ENCODE measurements at regions not wholly inside any gene's neighbourhood (a gene's known extent, or its start where the extent isn't known, plus 50 kb on each side); places are given as distances from the start of the nearest gene placed in this dataset.
"Not testable (repeated sequence)": the region's sequence is repeated elsewhere in the genome, so short reads cannot be mapped to it uniquely, and the experiment has no call there.

DNA sequence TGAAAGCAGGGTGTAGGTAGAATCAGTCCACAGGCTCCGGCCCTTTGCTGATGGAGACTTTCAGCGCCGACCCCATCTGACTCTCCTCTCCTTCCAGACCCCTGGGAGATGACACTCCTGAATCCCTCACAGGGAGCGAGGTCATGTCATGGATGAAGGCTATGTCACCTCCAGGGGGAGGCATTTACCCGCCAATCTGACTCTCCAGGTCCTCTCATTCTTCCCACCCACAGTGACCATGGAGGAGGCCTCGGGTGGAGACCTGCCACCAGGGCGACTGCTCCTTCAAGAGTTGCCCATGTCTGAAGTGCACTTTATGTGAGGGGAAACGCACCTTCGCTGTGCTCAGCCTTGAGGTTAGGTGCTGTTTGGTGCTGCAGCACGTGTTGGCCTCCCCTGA, 112.7 kb downstream of the KLF13 start:
- no peaks in the 10 kb centered on the region for H3K79me1 ChIP-seq (ENCODE audit: low read depth, low read length)
- no peaks in the 10 kb centered on the region for H3K36me3 ChIP-seq (replicated peaks in 1 of 2; ENCODE audit: control insufficient read depth in 2 of 2, insufficient read depth in 2 of 2, low read length in 2 of 2)
- DNase-seq (ENCODE audit: low spot score), result no peak
- peak overlapping the region; percentile 66 for H4K8ac ChIP-seq (ENCODE audit: low read depth, low read length)
- no peak overlapping the region for H3K14ac ChIP-seq (ENCODE audit: low read length)
- H3K4me3 ChIP-seq (ENCODE audit: low read length in 2 of 2), result no peak overlapping the region
- peaks cover 3 to 10% of the 10 kb centered on the region in 2 donors for H3K4me1 ChIP-seq (ENCODE audit: control insufficient read depth in 2 of 2, insufficient read depth in 1 of 2, low read depth in 1 of 2, low read length in 2 of 2)
- peak overlapping the region; percentile 53 for H2AK5ac ChIP-seq (ENCODE audit: low read depth, low read length)
- H3K27me3 ChIP-seq (ENCODE audit: control insufficient read depth in 3 of 3, insufficient read depth in 3 of 3, low read depth in 1 of 3, low read length in 3 of 3), result peaks cover 0 to 4% (median 0%) of the 10 kb centered on the region in 3 experiments
- H3K27ac ChIP-seq (replicated peaks; ENCODE audit: low read length), result no peak overlapping the region
- peaks cover 0 to 2% of the 10 kb centered on the region in 2 donors for H3K9me3 ChIP-seq (replicated peaks in 1 of 2; ENCODE audit: control insufficient read depth in 2 of 2, insufficient read depth in 1 of 2, low read depth in 1 of 2, low read length in 2 of 2)
- H2BK120ac ChIP-seq (ENCODE audit: low read depth, low read length), result no peak overlapping the region
- H2AFZ ChIP-seq (ENCODE audit: low read length), result no peak overlapping the region
- no peak overlapping the region for H2BK12ac ChIP-seq (ENCODE audit: low read length)
- H2BK5ac ChIP-seq (ENCODE audit: low read length), result no peak overlapping the region
- no peak overlapping the region for H3K23ac ChIP-seq (ENCODE audit: low read depth, low read length, poor library complexity)
- no peak overlapping the region for H2BK15ac ChIP-seq (ENCODE audit: low read length)
- H3K18ac ChIP-seq (ENCODE audit: low read length), result peak overlapping the region; percentile 67
- no CpG with 5 or more reads among the region's 10 CpGs for WGBS, 2 donors (ENCODE audit: extremely low coverage in 2 of 2, insufficient read length in 2 of 2, insufficient replicate concordance in 1 of 2)
- no peak overlapping the region for H3K4ac ChIP-seq (ENCODE audit: low read length)
- H4K91ac ChIP-seq (ENCODE audit: low read depth, low read length, poor library complexity), result no peak overlapping the region
- no peak overlapping the region for H3K4me2 ChIP-seq (ENCODE audit: insufficient read depth, low read length, poor library complexity, severe bottlenecking)
- peak overlapping the region; percentile 10 for H3K9ac ChIP-seq (ENCODE audit: low read depth, low read length, poor library complexity)

DNA sequence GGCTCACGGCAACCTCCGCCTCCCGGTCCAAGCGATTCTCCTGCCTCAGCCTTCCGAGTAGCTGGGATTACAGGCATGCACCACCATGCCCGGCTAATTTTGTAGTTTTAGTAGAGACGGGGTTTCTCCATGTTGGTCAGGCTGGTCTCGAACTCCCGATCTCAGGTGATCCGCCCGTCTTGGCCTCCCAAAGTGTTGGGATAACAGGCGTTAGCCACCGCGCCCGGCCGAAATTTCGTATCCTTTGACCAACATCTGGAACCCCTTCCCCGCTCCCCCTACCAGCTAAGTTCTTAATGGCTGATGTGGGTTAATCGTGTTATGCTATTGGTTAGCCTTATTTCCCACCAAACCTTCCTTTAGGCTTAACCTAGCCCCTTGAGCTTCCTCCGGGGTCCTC, 113.6 kb downstream of the KLF13 start:
- H2BK120ac ChIP-seq (ENCODE audit: low read depth, low read length); H4K8ac ChIP-seq (ENCODE audit: low read depth, low read length); H3K27me3 ChIP-seq (ENCODE audit: control insufficient read depth in 3 of 3, insufficient read depth in 3 of 3, low read depth in 1 of 3, low read length in 3 of 3); H4K91ac ChIP-seq (ENCODE audit: low read depth, low read length, poor library complexity); H3K14ac ChIP-seq (ENCODE audit: low read length); H2AFZ ChIP-seq (ENCODE audit: low read length); H3K23ac ChIP-seq (ENCODE audit: low read depth, low read length, poor library complexity); H3K36me3 ChIP-seq (replicated peaks in 1 of 2; ENCODE audit: control insufficient read depth in 2 of 2, insufficient read depth in 2 of 2, low read length in 2 of 2); H3K79me1 ChIP-seq (ENCODE audit: low read depth, low read length); H2AK5ac ChIP-seq (ENCODE audit: low read depth, low read length); H2BK5ac ChIP-seq (ENCODE audit: low read length); H2BK12ac ChIP-seq (ENCODE audit: low read length); H3K4me3 ChIP-seq (ENCODE audit: low read length in 2 of 2); H3K9ac ChIP-seq (ENCODE audit: low read depth, low read length, poor library complexity); H3K27ac ChIP-seq (replicated peaks; ENCODE audit: low read length); H3K4me1 ChIP-seq (ENCODE audit: control insufficient read depth in 2 of 2, insufficient read depth in 1 of 2, low read depth in 1 of 2, low read length in 2 of 2); DNase-seq (ENCODE audit: low spot score); H3K9me3 ChIP-seq (replicated peaks in 1 of 2; ENCODE audit: control insufficient read depth in 2 of 2, insufficient read depth in 1 of 2, low read depth in 1 of 2, low read length in 2 of 2); H3K4ac ChIP-seq (ENCODE audit: low read length): not testable (repeated sequence)
- peak overlapping the region; percentile 25 for H2BK15ac ChIP-seq (ENCODE audit: low read length)
- H3K4me2 ChIP-seq (ENCODE audit: insufficient read depth, low read length, poor library complexity, severe bottlenecking), result peak overlapping the region; percentile 63
- H3K18ac ChIP-seq (ENCODE audit: low read length), result peak overlapping the region; percentile 81
- no CpG with 5 or more reads among the region's 20 CpGs for WGBS, 2 donors (ENCODE audit: extremely low coverage in 2 of 2, insufficient read length in 2 of 2, insufficient replicate concordance in 1 of 2)

DNA sequence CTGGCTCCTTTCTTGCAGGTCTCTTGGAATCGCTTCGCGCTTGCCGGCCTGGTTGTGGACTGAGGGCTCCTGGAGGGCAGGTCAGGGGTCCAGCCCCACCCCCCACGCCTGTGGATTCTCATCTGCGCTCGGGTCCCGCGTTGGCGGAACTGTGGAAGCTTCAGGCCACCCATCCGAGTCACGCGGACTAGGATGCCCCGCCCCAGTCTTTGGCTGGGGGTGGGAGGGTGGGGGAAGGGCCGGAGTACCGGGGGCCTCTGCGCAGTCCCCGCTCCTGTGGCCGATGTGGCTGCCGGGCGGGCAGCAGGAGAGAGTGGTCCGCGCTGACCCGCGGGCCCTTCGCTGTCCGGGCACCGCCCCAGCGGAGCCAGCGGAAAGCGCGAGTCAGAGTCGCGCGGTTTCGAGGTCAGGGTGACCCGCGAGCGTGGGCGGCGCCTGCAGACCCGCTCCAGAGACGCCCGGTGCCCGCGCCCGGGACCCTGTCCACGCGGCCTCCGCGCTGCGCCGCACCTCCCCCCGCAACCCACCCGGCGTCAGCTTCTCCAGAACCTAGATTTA, 114.2 kb downstream of the KLF13 start:
- Histone ChIP-seq H4K91ac (ENCODE audit: low read depth, low read length, poor library complexity) (no peak overlapping the region), H3K14ac (ENCODE audit: low read length) (no peak overlapping the region), H2BK12ac (ENCODE audit: low read length) (no peak overlapping the region), H2AK5ac (ENCODE audit: low read depth, low read length) (no peak overlapping the region), H2AFZ (ENCODE audit: low read length) (peak overlapping the region; percentile 18), H2BK15ac (ENCODE audit: low read length) (peak overlapping the region; percentile 25), H3K23ac (ENCODE audit: low read depth, low read length, poor library complexity) (no peak overlapping the region), H3K4ac (ENCODE audit: low read length) (no peak overlapping the region), H3K4me3 (ENCODE audit: low read length in 2 of 2) (peak overlapping the region in 1 of 2 donors; percentile 78), H2BK120ac (ENCODE audit: low read depth, low read length) (no peak overlapping the region), H3K9me3 (replicated peaks in 1 of 2; ENCODE audit: control insufficient read depth in 2 of 2, insufficient read depth in 1 of 2, low read depth in 1 of 2, low read length in 2 of 2) (peaks cover 0 to 2% of the 10 kb centered on the region in 2 donors), H3K27ac (replicated peaks; ENCODE audit: low read length) (no peak overlapping the region), H3K18ac (ENCODE audit: low read length) (peak overlapping the region; percentile 84), H3K36me3 (replicated peaks in 1 of 2; ENCODE audit: control insufficient read depth in 2 of 2, insufficient read depth in 2 of 2, low read length in 2 of 2) (no peaks in the 10 kb centered on the region), H3K9ac (ENCODE audit: low read depth, low read length, poor library complexity) (peak overlapping the region; percentile 73), H2BK5ac (ENCODE audit: low read length) (no peak overlapping the region), H4K8ac (ENCODE audit: low read depth, low read length) (no peak overlapping the region), H3K4me1 (ENCODE audit: control insufficient read depth in 2 of 2, insufficient read depth in 1 of 2, low read depth in 1 of 2, low read length in 2 of 2) (peaks cover 0 to 1% of the 10 kb centered on the region in 2 donors), H3K4me2 (ENCODE audit: insufficient read depth, low read length, poor library complexity, severe bottlenecking) (peak overlapping the region; percentile 63), H3K79me1 (ENCODE audit: low read depth, low read length) (no peaks in the 10 kb centered on the region), H3K27me3 (ENCODE audit: control insufficient read depth in 3 of 3, insufficient read depth in 3 of 3, low read depth in 1 of 3, low read length in 3 of 3) (peaks cover 0 to 2% (median 0%) of the 10 kb centered on the region in 3 experiments)
- WGBS, 2 donors (ENCODE audit: extremely low coverage in 2 of 2, insufficient read length in 2 of 2, insufficient replicate concordance in 1 of 2), result no CpG with 5 or more reads among the region's 56 CpGs
- peak; percentile 20 for DNase-seq (ENCODE audit: low spot score)

DNA sequence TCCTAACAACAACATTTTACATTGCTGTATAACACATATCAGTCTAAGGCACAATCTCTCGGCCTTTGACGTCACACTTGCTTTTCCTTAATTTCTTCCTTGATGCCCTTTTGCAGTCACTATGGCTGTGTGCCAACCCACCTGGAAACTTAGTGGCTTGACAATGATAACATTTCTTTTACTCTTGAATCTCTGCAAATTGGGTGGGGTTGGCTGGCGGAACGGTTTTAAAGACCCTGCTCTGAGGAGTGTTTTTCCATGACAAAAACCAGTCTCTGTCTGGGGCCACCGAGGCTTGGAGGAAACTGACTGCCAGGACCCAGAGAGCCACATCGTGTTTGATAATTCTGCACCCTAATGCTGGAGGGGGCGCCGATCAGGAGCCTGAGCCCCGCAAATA, 115.6 kb downstream of the KLF13 start:
- H3K4me2 ChIP-seq (ENCODE audit: insufficient read depth, low read length, poor library complexity, severe bottlenecking), result no peak overlapping the region
- no peaks in the 10 kb centered on the region for H3K79me1 ChIP-seq (ENCODE audit: low read depth, low read length)
- H3K14ac ChIP-seq (ENCODE audit: low read length), result no peak overlapping the region
- H3K9me3 ChIP-seq (replicated peaks in 1 of 2; ENCODE audit: control insufficient read depth in 2 of 2, insufficient read depth in 1 of 2, low read depth in 1 of 2, low read length in 2 of 2), result peaks cover 0 to 2% of the 10 kb centered on the region in 2 donors
- no peak overlapping the region for H2AFZ ChIP-seq (ENCODE audit: low read length)
- H2BK5ac ChIP-seq (ENCODE audit: low read length), result no peak overlapping the region
- peaks cover 0 to 1% of the 10 kb centered on the region in 2 donors for H3K4me1 ChIP-seq (ENCODE audit: control insufficient read depth in 2 of 2, insufficient read depth in 1 of 2, low read depth in 1 of 2, low read length in 2 of 2)
- no peaks in the 10 kb centered on the region for H3K36me3 ChIP-seq (replicated peaks in 1 of 2; ENCODE audit: control insufficient read depth in 2 of 2, insufficient read depth in 2 of 2, low read length in 2 of 2)
- H4K91ac ChIP-seq (ENCODE audit: low read depth, low read length, poor library complexity), result no peak overlapping the region
- H2BK120ac ChIP-seq (ENCODE audit: low read depth, low read length), result no peak overlapping the region
- H3K27me3 ChIP-seq (ENCODE audit: control insufficient read depth in 3 of 3, insufficient read depth in 3 of 3, low read depth in 1 of 3, low read length in 3 of 3), result peaks cover 0 to 2% (median 0%) of the 10 kb centered on the region in 3 experiments
- H3K9ac ChIP-seq (ENCODE audit: low read depth, low read length, poor library complexity), result no peak overlapping the region
- no peak overlapping the region for H2BK12ac ChIP-seq (ENCODE audit: low read length)
- WGBS, 2 donors (ENCODE audit: extremely low coverage in 2 of 2, insufficient read length in 2 of 2, insufficient replicate concordance in 1 of 2), result no CpG with 5 or more reads among the region's 9 CpGs
- H2AK5ac ChIP-seq (ENCODE audit: low read depth, low read length), result no peak overlapping the region
- H4K8ac ChIP-seq (ENCODE audit: low read depth, low read length), result no peak overlapping the region
- H3K4me3 ChIP-seq (ENCODE audit: low read length in 2 of 2), result no peak overlapping the region
- no peak overlapping the region for H3K18ac ChIP-seq (ENCODE audit: low read length)
- no peak overlapping the region for H3K23ac ChIP-seq (ENCODE audit: low read depth, low read length, poor library complexity)
- no peak overlapping the region for H3K4ac ChIP-seq (ENCODE audit: low read length)
- DNase-seq (ENCODE audit: low spot score), result no peak
- H3K27ac ChIP-seq (replicated peaks; ENCODE audit: low read length), result no peak overlapping the region
- no peak overlapping the region for H2BK15ac ChIP-seq (ENCODE audit: low read length)
